ENCODE measurements at regions not wholly inside any gene's neighbourhood (a gene's known extent, or its start where the extent isn't known, plus 50 kb on each side); places are given as distances from the start of the nearest gene placed in this dataset.

DNA sequence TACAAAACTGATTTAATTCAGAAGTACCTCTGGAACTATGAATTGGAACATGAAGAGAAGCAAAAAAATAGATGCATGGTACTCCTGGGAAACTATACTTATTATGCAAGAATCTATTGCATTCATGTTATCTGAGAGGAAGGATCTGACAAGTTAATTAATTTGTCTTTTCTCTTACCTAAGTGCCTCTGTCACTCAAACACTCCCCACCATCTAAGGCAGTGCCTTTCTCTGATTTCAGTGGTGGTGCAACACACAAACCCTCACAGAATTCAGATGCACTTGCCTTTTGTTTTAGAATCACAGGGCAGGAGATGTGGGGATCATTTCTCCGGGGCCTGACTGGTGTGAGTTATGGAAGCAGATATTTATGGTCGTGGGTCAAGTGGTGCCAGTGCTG is 52.5 kb upstream of the C9orf72 start:
- Mint-ChIP-seq H3K36me3 (no peaks in the 10 kb centered on the region), H3K27me3 (ENCODE audit: low read depth in 2 of 2) (peaks cover 0 to under 1% of the 10 kb centered on the region in 2 donors), H3K4me1 (no peaks in the 10 kb centered on the region), H3K9me3 (no peaks in the 10 kb centered on the region), H3K27ac (no peak overlapping the region), H3K4me3 (no peak overlapping the region)
- H3K9me3 ChIP-seq (ENCODE audit: control insufficient read depth, insufficient read depth, low read length) = no peaks in the 10 kb centered on the region
- H3K36me3 ChIP-seq (ENCODE audit: control insufficient read depth, insufficient read depth, low read length) = no peaks in the 10 kb centered on the region
- no peak overlapping the region for H3K4me3 ChIP-seq (ENCODE audit: low read length)
- H3K27ac ChIP-seq (ENCODE audit: low read length) = no peak overlapping the region
- DNase-seq (no peak), ATAC-seq (no peak)
- WGBS (ENCODE audit: insufficient coverage) = 65% methylated on average over 2 of the region's 2 CpGs
- no peaks in the 10 kb centered on the region for H3K4me1 ChIP-seq (ENCODE audit: control insufficient read depth, insufficient read depth, low read length)
- TF ChIP-seq, protein P1, sequence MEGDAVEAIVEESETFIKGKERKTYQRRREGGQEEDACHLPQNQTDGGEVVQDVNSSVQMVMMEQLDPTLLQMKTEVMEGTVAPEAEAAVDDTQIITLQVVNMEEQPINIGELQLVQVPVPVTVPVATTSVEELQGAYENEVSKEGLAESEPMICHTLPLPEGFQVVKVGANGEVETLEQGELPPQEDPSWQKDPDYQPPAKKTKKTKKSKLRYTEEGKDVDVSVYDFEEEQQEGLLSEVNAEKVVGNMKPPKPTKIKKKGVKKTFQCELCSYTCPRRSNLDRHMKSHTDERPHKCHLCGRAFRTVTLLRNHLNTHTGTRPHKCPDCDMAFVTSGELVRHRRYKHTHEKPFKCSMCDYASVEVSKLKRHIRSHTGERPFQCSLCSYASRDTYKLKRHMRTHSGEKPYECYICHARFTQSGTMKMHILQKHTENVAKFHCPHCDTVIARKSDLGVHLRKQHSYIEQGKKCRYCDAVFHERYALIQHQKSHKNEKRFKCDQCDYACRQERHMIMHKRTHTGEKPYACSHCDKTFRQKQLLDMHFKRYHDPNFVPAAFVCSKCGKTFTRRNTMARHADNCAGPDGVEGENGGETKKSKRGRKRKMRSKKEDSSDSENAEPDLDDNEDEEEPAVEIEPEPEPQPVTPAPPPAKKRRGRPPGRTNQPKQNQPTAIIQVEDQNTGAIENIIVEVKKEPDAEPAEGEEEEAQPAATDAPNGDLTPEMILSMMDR (IDR thresholded peaks at IDR 0.05) = no peak
- intact Hi-C loops (cut with micrococcal nuclease) = no loop called here
- H3K27me3 ChIP-seq (ENCODE audit: control insufficient read depth, insufficient read depth, low read length) = no peaks in the 10 kb centered on the region

DNA sequence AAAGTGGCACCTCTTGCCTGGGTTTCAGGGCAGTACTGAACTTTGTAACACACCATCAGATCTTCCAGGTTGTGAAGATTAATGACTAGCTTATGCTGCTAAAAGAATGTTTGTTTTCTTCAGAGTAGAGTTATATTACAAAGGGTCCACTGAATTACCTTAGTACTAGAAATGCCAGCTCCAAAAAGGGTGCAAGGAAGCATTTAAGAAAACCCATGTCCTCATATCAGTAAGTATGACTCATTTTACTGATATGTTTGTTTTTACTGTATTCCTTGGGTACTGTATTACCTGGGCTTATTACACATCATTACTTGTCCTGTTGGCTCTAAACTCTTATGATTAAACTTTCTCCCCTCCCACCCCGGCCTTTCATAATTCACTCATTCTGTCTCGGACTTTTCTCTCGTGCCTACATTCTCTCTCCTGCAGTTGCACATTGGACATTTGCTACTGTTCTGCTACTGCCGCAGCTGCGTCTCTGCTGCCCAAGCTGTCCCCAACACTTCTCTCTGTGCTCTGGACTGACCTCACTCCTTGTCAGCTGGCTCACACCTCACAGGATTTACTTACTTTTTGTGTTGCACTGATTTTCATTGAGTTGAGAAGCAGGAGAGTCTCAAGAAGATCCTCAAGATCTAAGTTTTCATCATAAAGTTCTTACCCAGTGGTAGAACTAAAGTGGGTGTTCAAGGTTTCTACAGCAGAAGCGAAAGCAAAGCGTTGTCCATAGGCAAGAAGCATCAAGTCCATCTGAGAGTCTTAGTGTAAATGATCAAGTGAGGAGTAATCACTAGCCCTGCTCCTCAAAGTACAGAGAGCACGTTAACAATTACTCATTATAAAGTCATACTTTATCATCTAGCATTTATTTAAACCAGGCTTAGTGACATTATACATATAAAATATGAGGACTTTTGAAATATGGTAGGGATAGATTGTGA is 53.2 kb upstream of the C9orf72 start:
- TF ChIP-seq, protein P1 (IDR thresholded peaks at IDR 0.05) = no peak
- Mint-ChIP-seq H3K36me3 (no peaks in the 10 kb centered on the region), H3K9me3 (no peaks in the 10 kb centered on the region), H3K27ac (no peak overlapping the region), H3K27me3 (ENCODE audit: low read depth in 2 of 2) (peaks cover 0 to 7% of the 10 kb centered on the region in 2 donors), H3K4me3 (no peak overlapping the region), H3K4me1 (no peaks in the 10 kb centered on the region)
- ATAC-seq (no peak), DNase-seq (no peak)
- no peaks in the 10 kb centered on the region for H3K36me3 ChIP-seq (ENCODE audit: control insufficient read depth, insufficient read depth, low read length)
- H3K27me3 ChIP-seq (ENCODE audit: control insufficient read depth, insufficient read depth, low read length) = no peaks in the 10 kb centered on the region
- H3K27ac ChIP-seq (ENCODE audit: low read length) = no peak overlapping the region
- no peaks in the 10 kb centered on the region for H3K9me3 ChIP-seq (ENCODE audit: control insufficient read depth, insufficient read depth, low read length)
- no peak overlapping the region for H3K4me3 ChIP-seq (ENCODE audit: low read length)
- intact Hi-C loops (cut with micrococcal nuclease) = no loop called here
- no peaks in the 10 kb centered on the region for H3K4me1 ChIP-seq (ENCODE audit: control insufficient read depth, insufficient read depth, low read length)
- 91% methylated on average over 7 of the region's 8 CpGs for WGBS (ENCODE audit: insufficient coverage)

DNA sequence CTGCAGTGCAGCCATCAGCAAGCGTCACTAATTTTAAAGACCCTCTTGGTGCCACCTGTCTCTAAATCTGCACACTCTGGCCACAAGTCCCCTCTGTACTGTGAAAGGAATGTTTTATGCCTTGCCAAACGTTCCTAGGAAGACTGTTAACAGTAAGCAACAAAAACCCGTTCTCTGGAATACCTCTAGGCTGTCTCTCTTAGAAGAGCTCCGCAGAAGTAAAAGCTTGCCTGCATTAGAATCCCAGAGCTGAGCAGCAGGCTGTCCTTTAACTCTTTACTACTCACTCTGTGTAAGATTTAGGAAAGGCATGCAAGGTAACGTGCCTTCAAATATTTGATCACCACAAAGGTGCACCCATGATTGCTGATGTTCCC is 53.9 kb upstream of the C9orf72 start:
- no peak for ATAC-seq
- Histone ChIP-seq H3K27me3 (ENCODE audit: control insufficient read depth, insufficient read depth, low read length) (no peaks in the 10 kb centered on the region), H3K27ac (ENCODE audit: low read length) (no peak overlapping the region), H3K9me3 (ENCODE audit: control insufficient read depth, insufficient read depth, low read length) (no peaks in the 10 kb centered on the region), H3K4me1 (ENCODE audit: control insufficient read depth, insufficient read depth, low read length) (no peaks in the 10 kb centered on the region), H3K36me3 (ENCODE audit: control insufficient read depth, insufficient read depth, low read length) (no peaks in the 10 kb centered on the region), H3K4me3 (ENCODE audit: low read length) (no peak overlapping the region)
- H3K36me3 Mint-ChIP-seq = no peaks in the 10 kb centered on the region
- no peak for DNase-seq
- 75% methylated on average over 5 of the region's 5 CpGs for WGBS (ENCODE audit: insufficient coverage)
- H3K27ac Mint-ChIP-seq = no peak overlapping the region
- TF ChIP-seq, protein P1 (IDR thresholded peaks at IDR 0.05) = no peak
- no peak overlapping the region for H3K4me3 Mint-ChIP-seq
- intact Hi-C loops (cut with micrococcal nuclease) = no loop called here
- peaks cover 0 to 7% of the 10 kb centered on the region in 2 donors for H3K27me3 Mint-ChIP-seq (ENCODE audit: low read depth in 2 of 2)
- no peaks in the 10 kb centered on the region for H3K9me3 Mint-ChIP-seq
- H3K4me1 Mint-ChIP-seq = no peaks in the 10 kb centered on the region

DNA sequence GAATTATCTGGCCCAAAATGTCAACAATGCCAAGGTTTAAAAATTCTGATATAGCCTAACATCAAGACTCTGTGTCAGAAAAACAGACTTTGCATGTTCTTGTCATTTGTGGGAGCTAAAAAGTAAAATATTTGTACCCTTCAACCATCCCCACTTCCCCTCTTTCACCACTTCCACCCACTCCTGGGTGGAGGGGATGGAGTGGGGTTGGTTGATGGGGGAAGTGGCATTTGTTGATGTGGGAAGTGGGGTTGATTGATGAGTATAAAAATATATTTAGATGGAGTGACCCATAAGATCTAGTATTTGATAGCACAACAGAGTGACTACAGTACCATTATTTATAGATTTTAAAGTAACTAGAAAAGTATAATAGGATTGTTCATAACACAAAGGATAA is 55.0 kb upstream of the C9orf72 start:
- TF ChIP-seq, protein P1 (IDR thresholded peaks at IDR 0.05) = no peak
- Mint-ChIP-seq H3K9me3 (no peaks in the 10 kb centered on the region), H3K27me3 (ENCODE audit: low read depth in 2 of 2) (peaks cover 1 to 7% of the 10 kb centered on the region in 2 donors), H3K4me3 (no peak overlapping the region), H3K27ac (no peak overlapping the region), H3K36me3 (no peaks in the 10 kb centered on the region), H3K4me1 (no peaks in the 10 kb centered on the region)
- no peak overlapping the region for H3K4me3 ChIP-seq (ENCODE audit: low read length)
- no peak for DNase-seq
- no peaks in the 10 kb centered on the region for H3K4me1 ChIP-seq (ENCODE audit: control insufficient read depth, insufficient read depth, low read length)
- H3K27me3 ChIP-seq (ENCODE audit: control insufficient read depth, insufficient read depth, low read length) = no peaks in the 10 kb centered on the region
- no peak overlapping the region for H3K27ac ChIP-seq (ENCODE audit: low read length)
- no peaks in the 10 kb centered on the region for H3K36me3 ChIP-seq (ENCODE audit: control insufficient read depth, insufficient read depth, low read length)
- no peak for ATAC-seq
- intact Hi-C loops (cut with micrococcal nuclease) = no loop called here
- no peaks in the 10 kb centered on the region for H3K9me3 ChIP-seq (ENCODE audit: control insufficient read depth, insufficient read depth, low read length)
